ENCODE measurements at regions not wholly inside any gene's neighbourhood (a gene's known extent, or its start where the extent isn't known, plus 50 kb on each side); places are given as distances from the start of the nearest gene placed in this dataset.

GRCh38 chr3:152089528-152089927 is 179.2 kb upstream of the MBNL1 start:
- TF ChIP-seq FOXK2 (IDR thresholded peaks at IDR 0.05) (no peak), FOXA1 (IDR thresholded peaks at IDR 0.05) (no peak), SUZ12 (IDR thresholded peaks at IDR 0.05) (no peak), ELF4 (IDR thresholded peaks at IDR 0.05) (no peak), HDGF (IDR thresholded peaks at IDR 0.05; ENCODE audit: borderline replicate concordance) (no peak), TARDBP (IDR thresholded peaks at IDR 0.05) (no peak), ZNF384 (IDR thresholded peaks at IDR 0.05) (no peak), ARNT (IDR thresholded peaks at IDR 0.05) (no peak), SP1 (IDR thresholded peaks at IDR 0.05) (no peak), BHLHE40 (IDR thresholded peaks at IDR 0.05; ENCODE audit: borderline replicate concordance) (no peak), L3MBTL2 (conservative IDR thresholded peaks at IDR 0.05) (no peak), FOXM1 (IDR thresholded peaks at IDR 0.05; ENCODE audit: borderline replicate concordance) (no peak)

Measured in HEK293T (cell line).